A549 (cell line): ENCODE measurements at regions not wholly inside any gene's neighbourhood (a gene's known extent, or its start where the extent isn't known, plus 50 kb on each side); places are given as distances from the start of the nearest gene placed in this dataset.

Experiments
- ATAC-seq, 2 experiments: fragments of 200-7000 bp in 1 of 2; fragments of >200 bp in 1 of 2; cut with Nextera tagmentation in 1 of 2; cut with Tn5 transposase in 1 of 2; 3 replicates each; pipeline versions ENCODE4 v1.8.0 to v1.9.1; 2018 to 2020; ENCODE audit warnings: mild to moderate bottlenecking in 1 of 2, moderate library complexity in 1 of 2
- CTCF ChIA-PET: fragments of 300-600 bp; sonication (Branson Sonifier 250); formaldehyde crosslinking; extraction: SDS; loops from one replicate; lab custom pipeline; 2021; ENCODE audit warnings: antibody characterized with exemption, inconsistent platforms; lab: Yijun Ruan, JAX
- POLR2A ChIA-PET: fragments of 350-600 bp; formaldehyde crosslinking; extraction: SDS; loops from one replicate; lab custom pipeline; 2021; ENCODE audit warnings: antibody characterized with exemption, inconsistent platforms; lab: Yijun Ruan, JAX
- DNase-seq, 2 experiments: peaks; one replicate each; pipeline versions ENCODE4 v3.0.0 to v3.0.0-alpha.2; 2011 to 2016; ENCODE audit warnings: low read depth in 1 of 2, low spot score in 1 of 2
- FAIRE-seq: peaks from 2 replicates; lab custom pipeline; 2011; peaks lifted over from hg19 to GRCh38; lab: Jason Lieb, UNC
- H3K27ac ChIP-seq, 2 experiments: fragments of >200 bp; sonication (Bioruptor Twin); formaldehyde crosslinking; 3 replicates each; pipeline ENCODE4 v1.5.1; 2016 to 2017
- H3K4me1 ChIP-seq: fragments of >200 bp; sonication (Bioruptor Twin); formaldehyde crosslinking; 3 replicates; pipeline ENCODE4 v1.6.1; 2016
- H3K4me2 ChIP-seq: fragments of >200 bp; sonication (Bioruptor Twin); formaldehyde crosslinking; 3 replicates; pipeline ENCODE4 v1.6.1; 2016
- H3K4me3 ChIP-seq: fragments of >200 bp; sonication (Bioruptor Twin); formaldehyde crosslinking; 3 replicates; pipeline ENCODE4 v1.5.1; 2016
- H3K9me3 ChIP-seq: fragments of >200 bp; sonication (Bioruptor Twin); formaldehyde crosslinking; 3 replicates; pipeline ENCODE4 v1.6.1; 2016
- BHLHE40 ChIP-seq: IDR thresholded peaks from 2 replicates; pipeline ENCODE4 v1.6.1; 2012; ENCODE audit warnings: low read depth, low read length, inconsistent platforms
- CBX8 ChIP-seq: fragments of 200-600 bp; sonication (generic); IDR thresholded peaks from 2 replicates; pipeline ENCODE4 v1.6.1; 2016
- CHD2 ChIP-seq: fragments of 150-350 bp; IDR thresholded peaks from 2 replicates; pipeline ENCODE4 v1.6.1; 2014; ENCODE audit warnings: low read length; ENCODE audit not compliant: partially characterized antibody
- EHF ChIP-seq: fragments of 250-450 bp; sonication (Bioruptor Pico); IDR thresholded peaks from 2 replicates; pipeline ENCODE4 v1.5.0; 2020; ENCODE audit warnings: mild to moderate bottlenecking
- ELK1 ChIP-seq: fragments of 150-350 bp; IDR thresholded peaks from 2 replicates; pipeline ENCODE4 v1.6.1; 2014; ENCODE audit warnings: low read depth, mild to moderate bottlenecking, low read length
- ESRRA ChIP-seq: fragments of 150-350 bp; IDR thresholded peaks from 2 replicates; pipeline ENCODE4 v1.6.1; 2014; ENCODE audit warnings: mild to moderate bottlenecking, low read length, borderline replicate concordance
- FOSL2 ChIP-seq, 2 experiments: fragments of 450-650 bp in 1 of 2; fragments of >200 bp in 1 of 2; sonication (Bioruptor Twin) in 1 of 2; formaldehyde crosslinking; IDR thresholded peaks; 2 replicates each; pipeline versions ENCODE4 v1.5.0 to v1.6.1; 2016 to 2020; ENCODE audit warnings: mild to moderate bottlenecking in 1 of 2, moderate library complexity in 1 of 2
- FOXS1 ChIP-seq: fragments of 250-450 bp; sonication (Bioruptor Pico); IDR thresholded peaks from 2 replicates; pipeline ENCODE4 v1.5.0; 2020; ENCODE audit warnings: mild to moderate bottlenecking, moderate library complexity
- HEYL ChIP-seq: fragments of 250-450 bp; sonication (Bioruptor Pico); IDR thresholded peaks from 2 replicates; pipeline ENCODE4 v1.8.0; 2021; ENCODE audit warnings: mild to moderate bottlenecking, moderate library complexity
- HOXA7 ChIP-seq: fragments of 250-450 bp; sonication (Bioruptor Pico); IDR thresholded peaks from 2 replicates; pipeline ENCODE4 v1.5.0; 2020; ENCODE audit warnings: mild to moderate bottlenecking, moderate library complexity
- HOXB5 ChIP-seq: fragments of 250-450 bp; sonication (Bioruptor Pico); IDR thresholded peaks from 2 replicates; pipeline ENCODE4 v1.5.0; 2020; ENCODE audit warnings: mild to moderate bottlenecking, moderate library complexity
- JUN ChIP-seq, 2 experiments: fragments of >200 bp; sonication (Bioruptor Twin); formaldehyde crosslinking; IDR thresholded peaks; 2 replicates in 1 of 2; 3 replicates in 1 of 2; pipeline ENCODE4 v1.6.1; 2016 to 2017
- KDM5A ChIP-seq: fragments of 200-600 bp; sonication (generic); IDR thresholded peaks from 2 replicates; pipeline ENCODE4 v1.6.1; 2016; ENCODE audit warnings: antibody characterized with exemption, mild to moderate bottlenecking
- MAZ ChIP-seq: fragments of 150-350 bp; IDR thresholded peaks from 2 replicates; pipeline ENCODE4 v1.6.1; 2014; ENCODE audit warnings: antibody characterized with exemption, low read depth, low read length, borderline replicate concordance
- MYC ChIP-seq: IDR thresholded peaks from 2 replicates; pipeline ENCODE4 v1.6.1; 2012; ENCODE audit warnings: mild to moderate bottlenecking, inconsistent platforms, low read length, improper control_type of control experiment, borderline replicate concordance
- NPAS2 ChIP-seq: fragments of 250-450 bp; sonication (Bioruptor Pico); IDR thresholded peaks from 2 replicates; pipeline ENCODE4 v1.8.0; 2022; ENCODE audit warnings: mild to moderate bottlenecking, moderate library complexity, borderline replicate concordance
- NR3C1 ChIP-seq: fragments of >200 bp; sonication (Bioruptor Twin); formaldehyde crosslinking; IDR thresholded peaks from 3 replicates; pipeline ENCODE4 v1.6.1; 2017
- PBX3 ChIP-seq: IDR thresholded peaks from 2 replicates; pipeline ENCODE4 v1.6.1; 2012
- PHF8 ChIP-seq: fragments of 200-600 bp; sonication (generic); IDR thresholded peaks from 2 replicates; pipeline ENCODE4 v1.6.1; 2016; ENCODE audit warnings: low read depth, mild to moderate bottlenecking, antibody characterized with exemption, moderate library complexity, borderline replicate concordance
- POLR2A ChIP-seq: IDR thresholded peaks from 2 replicates; pipeline ENCODE4 v1.6.1; 2012; ENCODE audit warnings: mild to moderate bottlenecking, low read length
- POLR2AphosphoS2 ChIP-seq: conservative IDR thresholded peaks from 2 replicates; pipeline ENCODE4 v1.6.1; 2012; ENCODE audit warnings: low read length, improper control_type of control experiment, inconsistent platforms
- RAD21 ChIP-seq, 2 experiments: fragments of >200 bp in 1 of 2; sonication (Bioruptor Twin) in 1 of 2; formaldehyde crosslinking in 1 of 2; IDR thresholded peaks in 1 of 2; conservative IDR thresholded peaks in 1 of 2; 2 replicates in 1 of 2; 3 replicates in 1 of 2; pipeline ENCODE4 v1.6.1; 2012 to 2018; ENCODE audit warnings: inconsistent platforms in 1 of 2
- RCOR1 ChIP-seq: fragments of 150-350 bp; IDR thresholded peaks from 2 replicates; pipeline ENCODE4 v1.6.1; 2014; ENCODE audit warnings: antibody characterized with exemption, low read length, low read depth
- RNF2 ChIP-seq: fragments of 200-600 bp; sonication (generic); IDR thresholded peaks from 2 replicates; pipeline ENCODE4 v1.6.1; 2016; ENCODE audit warnings: low read depth, mild to moderate bottlenecking, antibody characterized with exemption, moderate library complexity, borderline replicate concordance
- SMC3 ChIP-seq: fragments of >200 bp; sonication (Bioruptor Twin); formaldehyde crosslinking; IDR thresholded peaks from 3 replicates; pipeline ENCODE4 v1.6.1; 2018; ENCODE audit warnings: inconsistent platforms
- SREBF2 ChIP-seq: fragments of 450-650 bp; IDR thresholded peaks from 2 replicates; pipeline ENCODE4 v1.6.1; 2014; ENCODE audit warnings: mild to moderate bottlenecking, moderate library complexity
- TP53 ChIP-seq: fragments of 250-450 bp; sonication (Bioruptor Pico); IDR thresholded peaks from 2 replicates; pipeline ENCODE4 v1.5.0; 2021; ENCODE audit warnings: mild to moderate bottlenecking, moderate library complexity
- ZC3H11A ChIP-seq: fragments of 450-650 bp; IDR thresholded peaks from 2 replicates; pipeline ENCODE4 v1.6.1; 2014; ENCODE audit warnings: antibody characterized with exemption, mild to moderate bottlenecking
- WGBS: methylation state at CpG from one replicate; pipeline ENCODE4 v1.1.6; 2017; ENCODE audit errors: missing lambda C conversion rate; 5-methylcytosine and 5-hydroxymethylcytosine counted together
- TF ChIP-seq, protein P1 (sequence below): fragments of 450-650 bp; IDR thresholded peaks from 2 replicates; pipeline ENCODE4 v1.6.1; 2014; ENCODE audit warnings: antibody characterized with exemption
- TF ChIP-seq, protein P2 (sequence below): fragments of 250-450 bp; sonication (Bioruptor Pico); IDR thresholded peaks from 2 replicates; pipeline ENCODE4 v1.5.0; 2021; ENCODE audit warnings: mild to moderate bottlenecking, moderate library complexity, borderline replicate concordance

- ATAC-seq = no peak
- DNase-seq = no peak
- Histone ChIP-seq H3K4me2 (no peak overlapping the region), H3K9me3 (no peaks in the 10 kb centered on the region), H3K27ac (no peak overlapping the region), H3K4me3 (no peak overlapping the region), H3K4me1 (no peaks in the 10 kb centered on the region)
- CTCF ChIA-PET = no interaction called here
- TF ChIP-seq POLR2A (no peak), MAZ (no peak), HOXB5 (CRISPR knock-in tag) (no peak), ESRRA (no peak), CBX8 (no peak), NPAS2 (CRISPR knock-in tag) (no peak), ELK1 (no peak), FOXS1 (no peak), RNF2 (no peak), PHF8 (no peak), NR3C1 (no peak), ZC3H11A (no peak), MYC (no peak), SREBF2 (no peak), HOXA7 (no peak), JUN (IDR thresholded peaks at IDR 0.05) (no peak), CHD2 (no peak)
- TF ChIP-seq, protein P1, sequence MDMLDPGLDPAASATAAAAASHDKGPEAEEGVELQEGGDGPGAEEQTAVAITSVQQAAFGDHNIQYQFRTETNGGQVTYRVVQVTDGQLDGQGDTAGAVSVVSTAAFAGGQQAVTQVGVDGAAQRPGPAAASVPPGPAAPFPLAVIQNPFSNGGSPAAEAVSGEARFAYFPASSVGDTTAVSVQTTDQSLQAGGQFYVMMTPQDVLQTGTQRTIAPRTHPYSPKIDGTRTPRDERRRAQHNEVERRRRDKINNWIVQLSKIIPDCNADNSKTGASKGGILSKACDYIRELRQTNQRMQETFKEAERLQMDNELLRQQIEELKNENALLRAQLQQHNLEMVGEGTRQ = no peak
- TF ChIP-seq, protein P2, sequence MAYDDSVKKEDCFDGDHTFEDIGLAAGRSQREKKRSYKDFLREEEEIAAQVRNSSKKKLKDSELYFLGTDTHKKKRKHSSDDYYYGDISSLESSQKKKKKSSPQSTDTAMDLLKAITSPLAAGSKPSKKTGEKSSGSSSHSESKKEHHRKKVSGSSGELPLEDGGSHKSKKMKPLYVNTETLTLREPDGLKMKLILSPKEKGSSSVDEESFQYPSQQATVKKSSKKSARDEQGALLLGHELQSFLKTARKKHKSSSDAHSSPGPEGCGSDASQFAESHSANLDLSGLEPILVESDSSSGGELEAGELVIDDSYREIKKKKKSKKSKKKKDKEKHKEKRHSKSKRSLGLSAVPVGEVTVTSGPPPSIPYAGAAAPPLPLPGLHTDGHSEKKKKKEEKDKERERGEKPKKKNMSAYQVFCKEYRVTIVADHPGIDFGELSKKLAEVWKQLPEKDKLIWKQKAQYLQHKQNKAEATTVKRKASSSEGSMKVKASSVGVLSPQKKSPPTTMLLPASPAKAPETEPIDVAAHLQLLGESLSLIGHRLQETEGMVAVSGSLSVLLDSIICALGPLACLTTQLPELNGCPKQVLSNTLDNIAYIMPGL (CRISPR knock-in tag) = no peak
- FAIRE-seq = no peak
- POLR2A ChIA-PET = no interaction called here
- WGBS = 57% methylated on average over 1 of the region's 1 CpG
These were observed 58.5 kb upstream of the SLITRK1 start for GRCh38 chr13:83940742-83941141.

- Histone ChIP-seq H3K4me1 (no peaks in the 10 kb centered on the region), H3K4me3 (no peak overlapping the region), H3K9me3 (no peaks in the 10 kb centered on the region), H3K27ac (no peak overlapping the region), H3K4me2 (no peak overlapping the region)
- POLR2A ChIA-PET = no interaction called here
- no peak for TF ChIP-seq POLR2AphosphoS2
- TF ChIP-seq BHLHE40 = no peak
- TF ChIP-seq, protein P1 = no peak
- no peak for TF ChIP-seq FOXS1
- no peak for TF ChIP-seq FOSL2 (IDR thresholded peaks at IDR 0.05)
- no peak for TF ChIP-seq FOSL2 (CRISPR knock-in tag; IDR thresholded peaks at IDR 0.05)
- TF ChIP-seq PHF8 = no peak
- no peak for TF ChIP-seq HEYL (CRISPR knock-in tag)
- no peak for TF ChIP-seq RAD21 (conservative IDR thresholded peaks at IDR 0.05 in 1 of 2, IDR thresholded peaks at IDR 0.05 in 1 of 2)
- TF ChIP-seq TP53 (CRISPR knock-in tag) = no peak
- no peak for TF ChIP-seq ZC3H11A
- no peak for TF ChIP-seq RCOR1
- TF ChIP-seq SMC3 = no peak
- TF ChIP-seq EHF (CRISPR knock-in tag) = no peak
- TF ChIP-seq PBX3 = no peak
- no peak for TF ChIP-seq JUN (IDR thresholded peaks at IDR 0.05)
- TF ChIP-seq MYC = no peak
- TF ChIP-seq KDM5A = no peak
- TF ChIP-seq RNF2 = no peak
- CTCF ChIA-PET = no interaction called here
- ATAC-seq = no peak
- DNase-seq = no peak
- 23% methylated on average over 1 of the region's 1 CpG for WGBS
- no peak for FAIRE-seq
These were observed 55.3 kb upstream of the SLITRK1 start for GRCh38 chr13:83937579-83937978.
